ENCODE measurements at regions not wholly inside any gene's neighbourhood (a gene's known extent, or its start where the extent isn't known, plus 50 kb on each side); places are given as distances from the start of the nearest gene placed in this dataset.

- Histone ChIP-seq H3K4me1 (no peaks in the 10 kb centered on the region), H2AFZ (replicated peaks) (no peak overlapping the region), H3K27ac (no peak overlapping the region), H3K4me2 (no peak overlapping the region), H3K79me2 (ENCODE audit: low read depth) (no peaks in the 10 kb centered on the region), H3K9me3 (ENCODE audit: low read depth) (no peaks in the 10 kb centered on the region), H3K36me3 (no peaks in the 10 kb centered on the region), H3K4me3 (no peak overlapping the region), H3K9ac (no peak overlapping the region), H3K27me3 (no peaks in the 10 kb centered on the region), H3F3A (ENCODE audit: low read depth) (no peaks in the 10 kb centered on the region), H4K20me1 (ENCODE audit: low read depth) (no peaks in the 10 kb centered on the region)
- no peak overlapping the region for H3K4me3 Mint-ChIP-seq
- peaks cover 8% of the 10 kb centered on the region for H3K27me3 Mint-ChIP-seq (ENCODE audit: insufficient read depth, low read depth)
- no peaks in the 10 kb centered on the region for H3K36me3 Mint-ChIP-seq
- DNase-seq (ENCODE audit: low spot score) = no peak
- H3K27ac Mint-ChIP-seq = no peak overlapping the region
- no peaks in the 10 kb centered on the region for H3K9me3 Mint-ChIP-seq
- H3K4me1 Mint-ChIP-seq = peaks cover 3% of the 10 kb centered on the region
- TF ChIP-seq EZH2phosphoT487 (IDR thresholded peaks at IDR 0.05) (no peak), CTCF (IDR thresholded peaks at IDR 0.05) (no peak), EZH2 (IDR thresholded peaks at IDR 0.05) (no peak)
Measured at GRCh38 chr20:51164731-51165130, 141.8 kb upstream of the KCNG1 start.

GRCh38 chr20:51163996-51164600, 141.2 kb upstream of the KCNG1 start:
- no peak overlapping the region for H3K9ac ChIP-seq
- TF ChIP-seq EZH2 (IDR thresholded peaks at IDR 0.05) (no peak), CTCF (IDR thresholded peaks at IDR 0.05) (no peak), EZH2phosphoT487 (IDR thresholded peaks at IDR 0.05) (no peak)
- H3K4me3 Mint-ChIP-seq = no peak overlapping the region
- H3K79me2 ChIP-seq (ENCODE audit: low read depth) = no peaks in the 10 kb centered on the region
- peaks cover 3% of the 10 kb centered on the region for H3K4me1 Mint-ChIP-seq
- DNase-seq (ENCODE audit: low spot score) = no peak
- H4K20me1 ChIP-seq (ENCODE audit: low read depth) = no peaks in the 10 kb centered on the region
- H3F3A ChIP-seq (ENCODE audit: low read depth) = no peaks in the 10 kb centered on the region
- H3K4me2 ChIP-seq = no peak overlapping the region
- no peaks in the 10 kb centered on the region for H3K36me3 ChIP-seq
- H3K4me3 ChIP-seq = no peak overlapping the region
- peaks cover 8% of the 10 kb centered on the region for H3K27me3 Mint-ChIP-seq (ENCODE audit: insufficient read depth, low read depth)
- no peaks in the 10 kb centered on the region for H3K9me3 ChIP-seq (ENCODE audit: low read depth)
- no peaks in the 10 kb centered on the region for H3K36me3 Mint-ChIP-seq
- no peaks in the 10 kb centered on the region for H3K9me3 Mint-ChIP-seq
- no peak overlapping the region for H2AFZ ChIP-seq (replicated peaks)
- H3K27ac ChIP-seq = no peak overlapping the region
- no peaks in the 10 kb centered on the region for H3K27me3 ChIP-seq
- H3K4me1 ChIP-seq = no peaks in the 10 kb centered on the region
- no peak overlapping the region for H3K27ac Mint-ChIP-seq

- H3K27ac Mint-ChIP-seq = peak overlapping the region; percentile 2
- H3F3A ChIP-seq (ENCODE audit: low read depth) = no peaks in the 10 kb centered on the region
- DNase-seq (ENCODE audit: low spot score) = no peak
- peaks cover 3% of the 10 kb centered on the region for H3K4me1 Mint-ChIP-seq
- H3K9ac ChIP-seq = no peak overlapping the region
- no peaks in the 10 kb centered on the region for H3K79me2 ChIP-seq (ENCODE audit: low read depth)
- H3K4me3 Mint-ChIP-seq = no peak overlapping the region
- H3K36me3 Mint-ChIP-seq = no peaks in the 10 kb centered on the region
- peaks cover under 1% of the 10 kb centered on the region for H3K4me1 ChIP-seq
- no peak overlapping the region for H3K4me2 ChIP-seq
- H2AFZ ChIP-seq (replicated peaks) = no peak overlapping the region
- no peak overlapping the region for H3K27ac ChIP-seq
- no peaks in the 10 kb centered on the region for H3K36me3 ChIP-seq
- no peaks in the 10 kb centered on the region for H3K27me3 ChIP-seq
- no peak for TF ChIP-seq EZH2 (IDR thresholded peaks at IDR 0.05)
- no peaks in the 10 kb centered on the region for H4K20me1 ChIP-seq (ENCODE audit: low read depth)
- H3K4me3 ChIP-seq = no peak overlapping the region
- no peaks in the 10 kb centered on the region for H3K9me3 Mint-ChIP-seq
- no peaks in the 10 kb centered on the region for H3K9me3 ChIP-seq (ENCODE audit: low read depth)
- H3K27me3 Mint-ChIP-seq (ENCODE audit: insufficient read depth, low read depth) = peaks cover 8% of the 10 kb centered on the region
Measured at GRCh38 chr20:51162015-51162414, 139.1 kb upstream of the KCNG1 start.

- H3K4me3 Mint-ChIP-seq = no peak overlapping the region
- Histone ChIP-seq H3K9ac (no peak overlapping the region), H3K4me3 (no peak overlapping the region), H4K20me1 (ENCODE audit: low read depth) (no peaks in the 10 kb centered on the region), H3K79me2 (ENCODE audit: low read depth) (no peaks in the 10 kb centered on the region), H3K27ac (no peak overlapping the region), H3K36me3 (no peaks in the 10 kb centered on the region), H3K27me3 (no peaks in the 10 kb centered on the region), H3K9me3 (ENCODE audit: low read depth) (no peaks in the 10 kb centered on the region), H3K4me1 (peaks cover 12% of the 10 kb centered on the region), H3F3A (ENCODE audit: low read depth) (no peaks in the 10 kb centered on the region), H2AFZ (replicated peaks) (no peak overlapping the region), H3K4me2 (no peak overlapping the region)
- no peak for DNase-seq (ENCODE audit: low spot score)
- peaks cover 14% of the 10 kb centered on the region for H3K4me1 Mint-ChIP-seq
- no peak for TF ChIP-seq EZH2phosphoT487 (IDR thresholded peaks at IDR 0.05)
- H3K27ac Mint-ChIP-seq = no peak overlapping the region
- H3K9me3 Mint-ChIP-seq = no peaks in the 10 kb centered on the region
- H3K27me3 Mint-ChIP-seq (ENCODE audit: insufficient read depth, low read depth) = peaks cover 9% of the 10 kb centered on the region
- H3K36me3 Mint-ChIP-seq = no peaks in the 10 kb centered on the region
Measured at GRCh38 chr20:51160821-51161220, 137.9 kb upstream of the KCNG1 start.
